Nephron (organoid): ENCODE measurements at regions not wholly inside any gene's neighbourhood (a gene's known extent, or its start where the extent isn't known, plus 50 kb on each side); places are given as distances from the start of the nearest gene placed in this dataset.

ENCODE experiments used
- H3K27ac Mint-ChIP-seq, 3 experiments: 2 replicates each; pipeline ENCODE4 v1.8.0; 2020; ENCODE audit warnings: mixed read lengths in 3 of 3, mild to moderate bottlenecking in 2 of 3, moderate library complexity in 1 of 3
- H3K27me3 Mint-ChIP-seq: 2 replicates; pipeline ENCODE4 v1.8.0; 2021; ENCODE audit warnings: low read depth, mild to moderate bottlenecking, moderate library complexity, mixed read lengths
- H3K36me3 Mint-ChIP-seq: 2 replicates; pipeline ENCODE4 v1.8.0; 2020; ENCODE audit warnings: low read depth, mixed read lengths
- H3K4me1 Mint-ChIP-seq: 2 replicates; pipeline ENCODE4 v1.8.0; 2020; ENCODE audit warnings: mixed read lengths
- H3K4me3 Mint-ChIP-seq, 3 experiments: 2 replicates each; pipeline ENCODE4 v1.8.0; 2020; ENCODE audit warnings: mild to moderate bottlenecking in 3 of 3, mixed read lengths in 3 of 3, moderate library complexity in 2 of 3
- H3K9me3 Mint-ChIP-seq: 2 replicates; pipeline ENCODE4 v1.8.0; 2020; ENCODE audit warnings: mixed read lengths
- CTCF ChIP-seq, 3 experiments: fragments of 200-600 bp; sonication (generic); IDR thresholded peaks; one replicate each; pipeline ENCODE4 v1.5.0; 2021; ENCODE audit warnings: antibody characterized with exemption in 3 of 3; ENCODE audit not compliant: unreplicated experiment in 3 of 3

GRCh38 chr1:80211691-80212380 lies 1205.3 kb upstream of the ADGRL4 start:
- no peak overlapping the region for H3K4me3 Mint-ChIP-seq
- no peaks in the 10 kb centered on the region for H3K27me3 Mint-ChIP-seq
- H3K36me3 Mint-ChIP-seq, result no peaks in the 10 kb centered on the region
- H3K4me1 Mint-ChIP-seq, result peaks cover 7% of the 10 kb centered on the region
- H3K9me3 Mint-ChIP-seq, result no peaks in the 10 kb centered on the region
- TF ChIP-seq CTCF (IDR thresholded peaks at IDR 0.05; ENCODE audit: unreplicated experiment in 3 of 3), result no peak
- H3K27ac Mint-ChIP-seq, result peak overlapping the region; percentile 53 to 90 (median 63)

- peaks cover 9% of the 10 kb centered on the region for H3K4me1 Mint-ChIP-seq
- peaks cover 9% of the 10 kb centered on the region for H3K9me3 Mint-ChIP-seq
- H3K27ac Mint-ChIP-seq, result peak overlapping the region in 1 of 3 experiments; percentile 57
- TF ChIP-seq CTCF (IDR thresholded peaks at IDR 0.05; ENCODE audit: unreplicated experiment in 3 of 3), result no peak
- no peak overlapping the region for H3K4me3 Mint-ChIP-seq
- H3K36me3 Mint-ChIP-seq, result no peaks in the 10 kb centered on the region
- H3K27me3 Mint-ChIP-seq, result no peaks in the 10 kb centered on the region
Measured at GRCh38 chr1:80202118-80202517, 1195.6 kb upstream of the ADGRL4 start.

GRCh38 chr1:80194221-80194620 lies 1187.7 kb upstream of the ADGRL4 start:
- TF ChIP-seq CTCF (IDR thresholded peaks at IDR 0.05; ENCODE audit: unreplicated experiment in 3 of 3), result no peak
- Mint-ChIP-seq H3K9me3 (no peaks in the 10 kb centered on the region), H3K27ac (no peak overlapping the region), H3K36me3 (no peaks in the 10 kb centered on the region), H3K27me3 (no peaks in the 10 kb centered on the region), H3K4me3 (no peak overlapping the region), H3K4me1 (no peaks in the 10 kb centered on the region)

- no peak for TF ChIP-seq CTCF (IDR thresholded peaks at IDR 0.05; ENCODE audit: unreplicated experiment in 3 of 3)
- no peak overlapping the region for H3K27ac Mint-ChIP-seq
- H3K36me3 Mint-ChIP-seq, result no peaks in the 10 kb centered on the region
- H3K9me3 Mint-ChIP-seq, result peaks cover 5% of the 10 kb centered on the region
- H3K4me3 Mint-ChIP-seq, result no peak overlapping the region
- H3K4me1 Mint-ChIP-seq, result no peaks in the 10 kb centered on the region
- no peaks in the 10 kb centered on the region for H3K27me3 Mint-ChIP-seq
Measured at GRCh38 chr1:80181418-80181817, 1174.9 kb upstream of the ADGRL4 start.

GRCh38 chr1:80171631-80172030 lies 1165.1 kb upstream of the ADGRL4 start:
- TF ChIP-seq CTCF (IDR thresholded peaks at IDR 0.05; ENCODE audit: unreplicated experiment in 3 of 3), result no peak
- Mint-ChIP-seq H3K36me3 (no peaks in the 10 kb centered on the region), H3K4me3 (no peak overlapping the region), H3K4me1 (peaks cover 12% of the 10 kb centered on the region), H3K27me3 (no peaks in the 10 kb centered on the region), H3K27ac (peak overlapping the region in 2 of 3 experiments; percentile 47 to 88), H3K9me3 (peaks cover 14% of the 10 kb centered on the region)
